ENCODE measurements at regions not wholly inside any gene's neighbourhood (a gene's known extent, or its start where the extent isn't known, plus 50 kb on each side); places are given as distances from the start of the nearest gene placed in this dataset.

GRCh38 chr4:171588051-171588545, 225.1 kb upstream of the GALNTL6 start:
- TF ChIP-seq, protein P1, sequence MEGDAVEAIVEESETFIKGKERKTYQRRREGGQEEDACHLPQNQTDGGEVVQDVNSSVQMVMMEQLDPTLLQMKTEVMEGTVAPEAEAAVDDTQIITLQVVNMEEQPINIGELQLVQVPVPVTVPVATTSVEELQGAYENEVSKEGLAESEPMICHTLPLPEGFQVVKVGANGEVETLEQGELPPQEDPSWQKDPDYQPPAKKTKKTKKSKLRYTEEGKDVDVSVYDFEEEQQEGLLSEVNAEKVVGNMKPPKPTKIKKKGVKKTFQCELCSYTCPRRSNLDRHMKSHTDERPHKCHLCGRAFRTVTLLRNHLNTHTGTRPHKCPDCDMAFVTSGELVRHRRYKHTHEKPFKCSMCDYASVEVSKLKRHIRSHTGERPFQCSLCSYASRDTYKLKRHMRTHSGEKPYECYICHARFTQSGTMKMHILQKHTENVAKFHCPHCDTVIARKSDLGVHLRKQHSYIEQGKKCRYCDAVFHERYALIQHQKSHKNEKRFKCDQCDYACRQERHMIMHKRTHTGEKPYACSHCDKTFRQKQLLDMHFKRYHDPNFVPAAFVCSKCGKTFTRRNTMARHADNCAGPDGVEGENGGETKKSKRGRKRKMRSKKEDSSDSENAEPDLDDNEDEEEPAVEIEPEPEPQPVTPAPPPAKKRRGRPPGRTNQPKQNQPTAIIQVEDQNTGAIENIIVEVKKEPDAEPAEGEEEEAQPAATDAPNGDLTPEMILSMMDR (conservative IDR thresholded peaks at IDR 0.05; ENCODE audit: low read depth in 2 of 2) = no peak
- TF ChIP-seq REST (IDR thresholded peaks at IDR 0.05; ENCODE audit: unreplicated experiment) = no peak

All from GM23338 (cell line).